CD4-positive, alpha-beta T cell treated with Interleukin-21 for 1 hour (primary cell): ENCODE measurements at regions not wholly inside any gene's neighbourhood (a gene's known extent, or its start where the extent isn't known, plus 50 kb on each side); places are given as distances from the start of the nearest gene placed in this dataset.
"Not testable (repeated sequence)": the region's sequence is repeated elsewhere in the genome, so short reads cannot be mapped to it uniquely, and the experiment has no call there.

Source experiments
- DNase-seq: peaks from one replicate; pipeline ENCODE4 v3.0.0-alpha.2; 2020

GRCh38 chr11:110862407-110862806 lies 150.2 kb upstream of the ARHGAP20 start:
- DNase-seq = no peak

GRCh38 chr11:110860461-110860860 lies 148.2 kb upstream of the ARHGAP20 start:
- no peak for DNase-seq

GRCh38 chr11:110859998-110860397 lies 147.8 kb upstream of the ARHGAP20 start:
- DNase-seq = no peak

GRCh38 chr11:110859240-110859840 lies 147.1 kb upstream of the ARHGAP20 start:
- no peak for DNase-seq

GRCh38 chr11:110858547-110858921 lies 146.3 kb upstream of the ARHGAP20 start:
- DNase-seq = no peak

- DNase-seq = no peak
These were observed 145.8 kb upstream of the ARHGAP20 start for GRCh38 chr11:110857892-110858546.

- DNase-seq = no peak
These were observed 145.0 kb upstream of the ARHGAP20 start for GRCh38 chr11:110856996-110857812.

GRCh38 chr11:110856340-110856739 lies 144.1 kb upstream of the ARHGAP20 start:
- DNase-seq = no peak

- no peak for DNase-seq
These were observed 143.0 kb upstream of the ARHGAP20 start for GRCh38 chr11:110855191-110855590.

- DNase-seq = no peak
These were observed 140.8 kb upstream of the ARHGAP20 start for GRCh38 chr11:110852921-110853490.

- no peak for DNase-seq
These were observed 138.6 kb upstream of the ARHGAP20 start for GRCh38 chr11:110850846-110851245.

- not testable (repeated sequence) for DNase-seq
These were observed 130.8 kb upstream of the ARHGAP20 start for GRCh38 chr11:110843053-110843452.

- no peak for DNase-seq
These were observed 126.6 kb upstream of the ARHGAP20 start for GRCh38 chr11:110838808-110839207.

- DNase-seq = no peak
These were observed 125.4 kb upstream of the ARHGAP20 start for GRCh38 chr11:110837603-110838002.

GRCh38 chr11:110835106-110835505 lies 122.9 kb upstream of the ARHGAP20 start:
- no peak for DNase-seq

GRCh38 chr11:110833033-110833484 lies 120.8 kb upstream of the ARHGAP20 start:
- no peak for DNase-seq

GRCh38 chr11:110832539-110832938 lies 120.3 kb upstream of the ARHGAP20 start:
- no peak for DNase-seq

GRCh38 chr11:110832080-110832479 lies 119.8 kb upstream of the ARHGAP20 start:
- no peak for DNase-seq

- no peak for DNase-seq
These were observed 118.5 kb upstream of the ARHGAP20 start for GRCh38 chr11:110830747-110831146.

GRCh38 chr11:110830344-110830743 lies 118.1 kb upstream of the ARHGAP20 start:
- DNase-seq = no peak

GRCh38 chr11:110829873-110830272 lies 117.6 kb upstream of the ARHGAP20 start:
- no peak for DNase-seq

- DNase-seq = no peak
These were observed 115.8 kb upstream of the ARHGAP20 start for GRCh38 chr11:110828086-110828485.

- DNase-seq = no peak
These were observed 115.0 kb upstream of the ARHGAP20 start for GRCh38 chr11:110827276-110827675.
